KOPT-K1 (cell line): ENCODE measurements at regions not wholly inside any gene's neighbourhood (a gene's known extent, or its start where the extent isn't known, plus 50 kb on each side); places are given as distances from the start of the nearest gene placed in this dataset.

ENCODE experiments used
- H3K27ac ChIP-seq: fragments of 200-600 bp; sonication (generic); 2 replicates; pipeline ENCODE4 v1.5.1; 2016; ENCODE audit warnings: antibody characterized with exemption, mild to moderate bottlenecking, low read depth, low read length; ENCODE audit not compliant: poor library complexity, severe bottlenecking
- H3K36me3 ChIP-seq: fragments of 200-600 bp; sonication (generic); 2 replicates; pipeline ENCODE4 v1.5.1; 2017; ENCODE audit warnings: antibody characterized with exemption, mild to moderate bottlenecking, low read length, moderate library complexity; ENCODE audit not compliant: insufficient read depth
- H3K9me3 ChIP-seq: fragments of 200-600 bp; sonication (generic); 2 replicates; pipeline ENCODE4 v1.5.1; 2017; ENCODE audit warnings: antibody characterized with exemption, low read length, mild to moderate bottlenecking; ENCODE audit not compliant: insufficient read depth, poor library complexity, severe bottlenecking

DNA sequence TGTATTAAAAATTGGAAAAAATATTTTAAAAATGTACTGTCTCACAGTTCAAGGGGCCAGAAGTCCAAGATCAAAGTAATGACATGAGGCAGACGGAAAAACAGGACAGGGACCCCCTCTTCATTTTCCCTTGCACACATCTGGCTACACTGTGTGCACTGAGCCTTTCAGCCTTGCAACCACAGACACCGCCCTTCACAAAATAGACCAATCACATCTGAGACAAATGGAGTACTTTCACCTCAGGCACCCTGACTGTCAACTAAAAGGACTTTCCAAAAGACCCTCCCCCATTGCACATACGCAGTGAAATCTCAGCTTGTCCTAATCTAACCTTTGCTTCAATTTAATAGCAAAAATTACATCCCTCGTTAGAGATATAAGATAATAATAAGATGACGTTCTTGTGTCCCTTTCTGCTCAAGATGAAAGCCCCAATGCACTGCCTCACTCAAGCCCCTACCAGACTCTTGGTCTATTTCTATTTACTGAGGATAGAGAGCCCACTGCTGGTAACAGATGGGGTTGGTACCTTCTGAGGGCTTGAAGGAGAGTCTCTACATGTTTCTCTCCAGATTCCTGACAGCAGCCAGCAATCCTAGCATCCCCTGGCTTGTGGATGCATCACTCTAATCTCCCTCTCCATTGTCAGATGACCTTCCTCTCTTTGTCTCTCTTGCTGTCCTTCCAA lies 514.8 kb upstream of the ADAMTS16 start:
- Histone ChIP-seq H3K27ac (no peak overlapping the region), H3K36me3 (no peaks in the 10 kb centered on the region), H3K9me3 (no peaks in the 10 kb centered on the region)

DNA sequence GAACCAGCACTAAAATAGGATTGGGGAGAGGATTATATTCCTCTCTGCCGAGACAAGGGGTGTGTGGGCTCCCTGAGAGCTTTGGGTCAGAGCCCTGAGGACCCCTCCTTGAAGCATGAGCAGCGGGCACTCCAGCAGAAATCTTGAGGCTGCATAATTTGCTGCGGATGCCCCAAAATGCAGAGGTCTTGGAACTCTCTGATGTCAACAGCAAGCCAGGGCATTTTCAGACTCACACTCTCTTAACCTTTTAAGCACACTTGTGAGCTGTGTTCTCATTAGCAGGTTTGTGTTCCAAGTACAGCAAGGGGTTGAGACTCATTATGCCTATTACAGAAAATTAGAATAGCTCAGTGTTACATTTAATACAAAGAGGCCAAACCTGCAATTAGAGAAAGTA lies 513.0 kb upstream of the ADAMTS16 start:
- no peaks in the 10 kb centered on the region for H3K36me3 ChIP-seq
- no peak overlapping the region for H3K27ac ChIP-seq
- no peaks in the 10 kb centered on the region for H3K9me3 ChIP-seq

DNA sequence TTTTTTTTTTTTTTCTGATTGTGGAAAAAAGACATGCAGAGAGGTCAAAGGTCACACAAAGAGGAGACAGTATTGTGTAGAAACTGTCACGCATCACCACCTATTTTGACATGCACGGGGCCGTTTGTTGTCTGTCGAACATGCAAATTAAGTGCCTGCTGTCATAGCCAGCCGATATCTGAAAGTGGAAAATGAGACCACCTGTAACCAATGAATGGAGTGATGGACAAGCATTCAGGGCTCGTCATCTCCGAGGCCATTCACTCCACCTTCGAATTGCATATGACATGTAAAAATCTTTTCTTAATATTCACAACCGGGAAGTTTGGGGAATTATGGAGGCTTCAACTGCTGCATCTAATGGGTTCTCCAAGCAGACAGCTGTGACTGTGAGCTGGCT lies 512.2 kb upstream of the ADAMTS16 start:
- H3K27ac ChIP-seq: no peak overlapping the region
- H3K9me3 ChIP-seq: no peaks in the 10 kb centered on the region
- H3K36me3 ChIP-seq: no peaks in the 10 kb centered on the region

DNA sequence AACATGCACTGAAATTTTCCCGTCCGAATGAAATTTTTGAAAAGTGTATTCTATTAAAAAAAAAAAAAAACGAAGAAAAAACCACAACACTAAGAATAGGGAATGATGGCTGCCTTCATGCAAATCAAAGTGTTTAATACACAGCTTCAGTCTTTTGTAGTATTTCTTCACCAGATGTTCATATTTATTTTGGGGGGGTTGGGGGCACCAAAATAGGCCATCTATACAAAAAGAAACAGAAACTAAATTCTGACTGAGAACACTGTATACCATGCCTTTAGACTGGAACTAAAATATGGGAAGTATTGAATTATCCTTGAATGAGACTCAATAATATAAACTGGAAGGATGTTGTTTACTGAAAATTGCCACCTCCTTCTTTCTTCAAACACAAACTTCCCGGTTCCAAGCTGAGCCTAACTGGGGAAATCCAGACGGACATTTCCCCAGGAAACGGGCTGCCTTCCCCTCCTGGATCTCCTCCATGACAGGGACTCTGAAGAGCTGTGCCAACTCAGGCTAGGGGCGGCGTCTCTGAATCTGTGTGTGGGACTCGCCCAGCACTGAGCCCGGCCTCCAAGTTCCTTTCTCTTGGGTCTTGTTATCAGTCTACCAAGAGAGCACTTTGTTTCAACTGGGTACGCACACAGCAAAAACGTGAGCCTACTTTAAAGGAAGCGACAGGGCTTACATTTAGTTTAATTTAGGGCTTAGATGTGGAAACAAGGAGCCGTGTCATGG lies 511.3 kb upstream of the ADAMTS16 start:
- no peaks in the 10 kb centered on the region for H3K9me3 ChIP-seq
- no peaks in the 10 kb centered on the region for H3K36me3 ChIP-seq
- H3K27ac ChIP-seq: no peak overlapping the region

DNA sequence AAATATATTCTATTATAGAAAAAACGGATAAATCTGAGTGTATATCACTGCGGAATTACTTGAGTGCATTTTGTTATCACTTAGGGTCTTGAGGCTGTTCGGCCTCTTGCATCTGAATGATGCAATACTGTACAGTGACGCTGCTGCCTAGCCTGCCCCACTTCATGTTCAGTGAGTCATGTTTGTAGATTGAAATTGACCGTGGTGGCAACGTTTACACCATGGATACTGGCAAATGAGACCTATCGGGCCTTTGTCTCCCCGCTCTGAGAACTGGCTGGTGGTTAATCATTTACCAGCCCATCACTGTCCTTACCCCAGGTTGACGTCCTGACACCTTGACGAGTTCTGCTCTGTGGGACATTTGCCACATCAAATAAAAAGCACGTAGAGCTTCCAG lies 510.1 kb upstream of the ADAMTS16 start:
- H3K36me3 ChIP-seq: no peaks in the 10 kb centered on the region
- no peak overlapping the region for H3K27ac ChIP-seq
- H3K9me3 ChIP-seq: no peaks in the 10 kb centered on the region

DNA sequence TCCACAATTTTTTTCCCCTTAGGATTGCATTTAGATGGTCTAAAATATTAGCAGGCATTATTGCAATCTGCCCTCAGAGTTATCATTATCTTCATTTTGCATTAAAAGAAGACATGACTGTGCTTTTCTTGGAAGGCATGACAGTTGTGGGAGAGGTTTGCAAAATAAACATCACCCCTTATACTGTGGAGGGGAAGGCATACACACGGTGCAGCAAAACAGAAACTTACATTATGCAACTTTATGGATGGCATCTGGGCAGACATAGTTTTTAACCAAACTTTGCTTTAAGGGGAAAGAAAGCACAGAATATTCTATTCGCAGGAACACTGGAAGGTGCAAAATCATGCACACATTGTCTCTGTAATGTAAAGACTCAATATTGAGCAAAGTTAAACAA lies 505.8 kb upstream of the ADAMTS16 start:
- Histone ChIP-seq H3K36me3 (no peaks in the 10 kb centered on the region), H3K9me3 (no peaks in the 10 kb centered on the region), H3K27ac (no peak overlapping the region)

DNA sequence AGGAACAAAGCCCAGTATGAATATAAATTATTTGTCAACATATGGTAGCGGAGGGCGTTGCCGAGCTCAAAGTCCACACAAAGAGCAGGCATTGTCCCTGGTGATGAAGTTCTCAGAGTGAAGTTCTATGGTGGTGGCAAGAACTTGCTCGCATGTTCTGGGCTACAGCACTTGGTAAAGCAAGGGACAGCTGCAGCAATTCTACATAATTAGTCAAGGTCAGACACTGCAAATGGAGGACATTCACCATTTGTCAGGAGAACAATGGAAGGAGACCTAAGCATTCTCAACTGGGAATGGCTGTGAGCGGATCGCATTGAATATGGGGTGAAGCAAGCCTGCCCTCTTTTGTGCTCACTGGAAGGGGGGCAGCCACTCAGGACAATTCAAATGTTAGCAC lies 503.8 kb upstream of the ADAMTS16 start:
- Histone ChIP-seq H3K9me3 (no peaks in the 10 kb centered on the region), H3K27ac (no peak overlapping the region), H3K36me3 (no peaks in the 10 kb centered on the region)

DNA sequence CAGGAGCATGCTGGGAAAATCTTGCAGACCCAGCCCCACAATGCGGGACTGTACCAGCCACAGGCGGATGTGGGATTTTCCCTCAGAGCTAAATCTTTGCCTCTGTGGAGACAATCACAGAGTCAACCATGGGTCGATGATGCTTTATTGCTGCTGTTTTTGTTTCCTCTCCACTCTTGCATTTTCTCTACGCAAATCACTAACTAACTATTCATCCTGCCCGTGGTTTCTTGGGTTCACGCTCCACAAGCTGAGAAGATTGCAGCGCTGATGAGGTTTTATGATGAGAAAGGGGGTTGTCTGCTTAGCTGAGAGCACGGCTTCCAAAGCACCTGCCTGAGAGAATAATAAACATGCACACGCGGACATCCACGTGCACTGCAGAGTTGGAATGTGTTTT lies 500.2 kb upstream of the ADAMTS16 start:
- no peaks in the 10 kb centered on the region for H3K36me3 ChIP-seq
- H3K27ac ChIP-seq: no peak overlapping the region
- no peaks in the 10 kb centered on the region for H3K9me3 ChIP-seq

DNA sequence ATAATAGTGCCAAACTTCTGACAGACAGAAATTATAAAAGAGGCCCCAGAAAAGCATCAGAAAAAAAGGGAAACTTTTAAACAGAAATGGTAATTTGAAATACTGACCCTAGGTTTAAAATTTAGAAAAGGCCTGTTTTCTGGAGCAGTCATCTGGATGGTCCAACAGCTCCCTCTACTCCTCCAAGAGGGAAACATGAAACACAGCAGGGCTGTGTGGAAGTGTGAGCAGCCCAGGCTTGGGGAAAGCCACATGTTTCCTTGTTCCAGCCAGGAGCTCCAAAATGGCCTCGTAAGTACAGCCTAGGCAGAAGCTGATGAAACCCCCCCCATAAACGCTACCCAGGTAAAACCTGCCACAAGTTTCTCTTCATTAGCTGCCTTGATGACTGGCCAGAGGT lies 499.3 kb upstream of the ADAMTS16 start:
- H3K27ac ChIP-seq: no peak overlapping the region
- H3K36me3 ChIP-seq: no peaks in the 10 kb centered on the region

DNA sequence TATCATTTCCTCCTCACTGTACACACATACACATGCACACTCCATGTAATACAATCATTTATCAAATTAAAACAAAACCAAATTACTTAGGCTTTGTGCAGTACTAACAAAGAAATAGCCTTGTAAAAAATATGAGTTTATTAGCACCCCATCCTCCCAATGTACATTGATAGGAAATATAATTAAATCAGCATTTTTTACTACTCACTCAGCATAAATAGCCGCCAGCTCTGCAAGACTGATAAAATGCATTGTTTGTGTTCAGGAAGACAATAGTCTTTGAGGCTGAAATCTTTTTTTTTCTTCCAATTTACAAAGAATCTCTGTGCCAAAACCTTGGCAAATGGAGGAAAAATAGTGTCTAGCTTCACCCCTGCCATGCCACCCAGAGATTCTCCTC lies 497.6 kb upstream of the ADAMTS16 start:
- no peaks in the 10 kb centered on the region for H3K36me3 ChIP-seq
- no peaks in the 10 kb centered on the region for H3K9me3 ChIP-seq
- H3K27ac ChIP-seq: no peak overlapping the region

More for the DNA sequence above, 499.3 kb upstream of the ADAMTS16 start:
- H3K9me3 ChIP-seq: no peaks in the 10 kb centered on the region

DNA sequence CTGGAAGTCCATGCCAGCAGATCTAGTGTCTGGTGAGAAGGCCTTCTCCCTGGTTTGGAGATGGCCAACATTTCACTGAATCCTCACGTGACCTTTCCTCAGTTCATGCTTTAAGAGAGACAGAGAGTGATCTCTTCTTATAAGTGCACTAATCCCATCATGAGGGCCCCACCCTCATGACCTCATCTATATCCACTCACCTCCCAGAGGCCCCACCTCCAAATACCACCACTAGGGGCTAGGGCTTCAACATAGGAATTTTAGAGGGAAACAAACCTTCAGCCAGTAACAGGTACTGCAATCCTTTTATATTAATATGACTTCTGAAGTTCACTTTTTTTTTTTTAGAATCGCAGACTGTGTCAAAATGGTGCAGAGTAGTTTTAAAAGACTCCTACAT lies 496.9 kb upstream of the ADAMTS16 start:
- Histone ChIP-seq H3K9me3 (no peaks in the 10 kb centered on the region), H3K36me3 (no peaks in the 10 kb centered on the region), H3K27ac (no peak overlapping the region)

DNA sequence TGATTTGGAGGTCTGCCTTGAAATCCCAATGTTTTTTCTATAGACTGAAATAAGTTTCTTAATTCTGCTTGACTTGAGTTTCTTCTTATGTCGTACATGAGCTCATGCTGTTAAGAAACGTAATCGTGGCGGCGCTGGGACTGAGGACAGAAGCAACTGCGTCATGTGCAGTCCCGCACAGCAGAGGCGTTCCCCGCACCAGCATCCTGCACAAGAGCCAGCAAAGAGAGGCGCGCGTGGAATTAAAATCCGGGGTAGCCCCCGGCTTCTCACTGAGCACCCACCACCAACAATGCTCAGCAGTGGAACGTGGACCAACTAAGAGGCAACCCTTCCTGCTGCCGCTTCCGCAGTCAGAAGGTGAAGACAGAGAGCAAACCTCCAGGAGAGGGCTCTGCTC lies 496.2 kb upstream of the ADAMTS16 start:
- Histone ChIP-seq H3K9me3 (no peaks in the 10 kb centered on the region), H3K36me3 (no peaks in the 10 kb centered on the region), H3K27ac (no peak overlapping the region)

DNA sequence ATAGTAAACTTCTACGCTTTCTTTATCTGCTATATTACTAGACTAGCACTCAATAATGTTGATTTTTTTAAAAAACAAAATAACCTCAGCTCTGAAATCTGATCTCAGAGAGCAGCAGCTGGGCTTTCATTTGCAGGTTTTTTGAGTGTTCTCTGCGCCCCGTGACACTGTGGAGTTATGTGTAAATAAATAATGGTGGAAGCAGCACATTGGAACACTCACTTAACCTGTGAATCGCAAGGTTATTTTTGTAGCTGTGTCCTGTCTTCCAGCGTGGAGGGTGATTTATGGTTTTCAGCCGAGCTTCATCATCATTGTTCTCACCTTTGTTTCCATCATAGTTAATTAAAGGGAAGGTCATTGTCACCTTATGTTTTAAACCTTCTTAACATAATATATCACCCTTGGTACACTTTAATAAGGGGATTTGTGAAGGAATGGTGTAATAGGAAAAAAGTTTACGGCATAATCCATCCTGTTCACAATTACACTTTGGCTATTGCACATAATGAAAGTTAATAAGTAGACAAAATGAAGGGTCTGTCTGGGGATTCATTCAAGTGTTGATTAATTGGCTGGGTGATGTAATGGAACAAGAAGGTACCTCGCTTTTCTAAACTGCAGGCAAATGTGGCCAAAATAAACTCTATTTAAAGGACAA lies 493.3 kb upstream of the ADAMTS16 start:
- Histone ChIP-seq H3K36me3 (no peaks in the 10 kb centered on the region), H3K27ac (no peak overlapping the region)

DNA sequence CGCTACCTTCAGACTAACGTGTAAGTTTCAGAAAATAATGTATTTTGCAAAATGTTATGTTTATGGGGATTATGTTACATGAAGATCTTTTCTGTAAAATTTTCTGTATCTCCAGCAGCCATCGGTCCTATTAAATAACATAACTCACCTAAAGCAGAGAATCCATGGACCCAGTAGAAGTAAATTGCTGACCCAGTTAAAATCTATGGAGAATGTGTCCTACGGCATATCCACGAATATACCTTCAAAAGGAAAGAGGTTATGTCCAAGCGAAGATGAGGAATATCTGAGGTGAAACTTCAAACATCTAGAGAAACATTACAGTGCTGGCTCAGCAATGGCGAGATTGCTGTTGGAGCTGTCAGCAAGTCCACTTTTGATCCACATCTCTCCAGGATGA lies 492.2 kb upstream of the ADAMTS16 start:
- Histone ChIP-seq H3K27ac (no peak overlapping the region), H3K36me3 (no peaks in the 10 kb centered on the region), H3K9me3 (no peaks in the 10 kb centered on the region)

More for the DNA sequence above, 493.3 kb upstream of the ADAMTS16 start:
- H3K9me3 ChIP-seq: no peaks in the 10 kb centered on the region

DNA sequence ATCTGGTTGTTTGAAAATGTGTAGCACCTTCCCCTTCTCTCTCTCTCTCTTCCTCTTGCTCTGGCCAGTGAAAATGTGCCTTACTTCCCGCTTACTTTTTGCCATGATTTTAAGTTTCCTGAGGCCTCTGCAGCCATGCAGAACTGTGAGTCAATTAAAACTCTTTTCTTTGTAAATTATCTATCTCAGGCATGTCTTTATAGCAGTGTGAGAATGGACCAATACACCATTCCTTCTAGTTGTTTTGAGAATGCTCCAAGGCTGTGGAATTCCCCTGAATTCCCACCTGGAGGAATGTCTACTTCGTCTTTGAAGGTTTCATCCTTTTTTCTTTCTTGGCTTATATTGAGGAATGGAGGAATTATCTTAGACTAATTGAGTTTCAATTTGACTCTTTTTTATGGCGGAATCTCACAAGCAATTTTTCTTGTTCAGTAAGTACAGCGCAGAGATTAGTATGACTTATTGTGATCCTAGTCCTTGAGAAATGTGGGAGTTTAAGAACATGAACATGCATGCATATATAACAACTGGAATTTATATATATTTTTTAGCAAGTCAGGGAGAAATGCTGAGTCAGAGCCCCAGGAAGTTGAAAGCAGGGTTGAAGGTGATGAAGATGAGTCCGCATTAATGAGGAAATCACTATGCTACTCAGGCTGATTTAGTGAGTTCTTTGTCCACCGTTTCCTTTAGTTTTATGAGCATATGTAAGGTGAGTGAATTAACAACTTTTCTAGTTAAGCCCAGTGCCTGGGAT lies 488.1 kb upstream of the ADAMTS16 start:
- no peaks in the 10 kb centered on the region for H3K9me3 ChIP-seq
- H3K36me3 ChIP-seq: no peaks in the 10 kb centered on the region
- H3K27ac ChIP-seq: no peak overlapping the region
